Activated B cell treated with CpG ODN at 0.5 μM for 24 hours (primary cell): ENCODE measurements at regions not wholly inside any gene's neighbourhood (a gene's known extent, or its start where the extent isn't known, plus 50 kb on each side); places are given as distances from the start of the nearest gene placed in this dataset.

Experiments
- ATAC-seq: fragments of 200-7000 bp; cut with Tn5 transposase; one replicate; pipeline ENCODE4 v1.10.0; 2021; ENCODE audit warnings: low read depth, mild to moderate bottlenecking, moderate library complexity
- CTCF ChIA-PET: fragments of 350-600 bp; sonication (Branson Sonifier 250); formaldehyde crosslinking; loops from one replicate; lab custom pipeline; 2021; ENCODE audit warnings: antibody characterized with exemption; lab: Charles Lee
- POLR2A ChIA-PET: fragments of 350-600 bp; sonication (Branson Sonifier 250); formaldehyde crosslinking; loops from one replicate; lab custom pipeline; 2021; ENCODE audit warnings: antibody characterized with exemption; lab: Charles Lee
- DNase-seq: peaks from one replicate; pipeline ENCODE4 v3.0.0; 2022
- H3K27ac Mint-ChIP-seq: one replicate; pipeline ENCODE4 v1.8.0; 2020; ENCODE audit warnings: mixed read lengths
- H3K27me3 Mint-ChIP-seq: one replicate; pipeline ENCODE4 v1.8.0; 2021; ENCODE audit warnings: mixed read lengths
- H3K36me3 Mint-ChIP-seq: one replicate; pipeline ENCODE4 v1.8.0; 2021; ENCODE audit warnings: low read depth, mixed read lengths
- H3K4me1 Mint-ChIP-seq: one replicate; pipeline ENCODE4 v1.8.0; 2021; ENCODE audit warnings: mixed read lengths
- H3K4me3 Mint-ChIP-seq: one replicate; pipeline ENCODE4 v1.8.0; 2020; ENCODE audit warnings: mild to moderate bottlenecking, mixed read lengths
- H3K9me3 Mint-ChIP-seq: one replicate; pipeline ENCODE4 v1.8.0; 2020; ENCODE audit warnings: mixed read lengths
- intact Hi-C: fragments of 100-400 bp; cut with micrococcal nuclease; formaldehyde crosslinking; loops from one replicate; pipeline ENCODE4 v1.15.1; 2024
- TF ChIP-seq, protein P1 (sequence below): fragments of 200-600 bp; IDR thresholded peaks from one replicate; pipeline ENCODE4 v1.8.0; 2022; ENCODE audit warnings: antibody characterized with exemption, mild to moderate bottlenecking

DNA sequence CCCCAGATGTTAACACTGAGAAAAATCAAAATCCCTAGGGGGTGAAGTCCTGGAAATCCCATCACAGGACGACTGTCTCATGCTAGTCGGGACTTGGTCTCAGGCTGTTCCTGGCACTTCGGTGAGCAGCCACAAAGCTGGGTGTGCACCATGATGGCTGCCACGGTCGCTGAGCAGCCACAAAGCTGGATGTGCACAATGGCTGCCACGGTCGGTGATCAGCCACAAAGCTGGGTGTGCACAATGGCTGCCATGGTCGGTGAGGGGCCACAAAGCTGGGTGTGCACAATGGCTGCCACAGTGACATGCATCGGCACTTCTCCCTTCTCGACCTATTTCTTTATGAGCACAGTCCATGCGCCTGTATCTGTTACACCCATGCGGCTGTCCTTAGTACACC, 505.1 kb downstream of the TCERG1L start:
- ChIA-PET POLR2A (no interaction called here), CTCF (no interaction called here)
- TF ChIP-seq, protein P1, sequence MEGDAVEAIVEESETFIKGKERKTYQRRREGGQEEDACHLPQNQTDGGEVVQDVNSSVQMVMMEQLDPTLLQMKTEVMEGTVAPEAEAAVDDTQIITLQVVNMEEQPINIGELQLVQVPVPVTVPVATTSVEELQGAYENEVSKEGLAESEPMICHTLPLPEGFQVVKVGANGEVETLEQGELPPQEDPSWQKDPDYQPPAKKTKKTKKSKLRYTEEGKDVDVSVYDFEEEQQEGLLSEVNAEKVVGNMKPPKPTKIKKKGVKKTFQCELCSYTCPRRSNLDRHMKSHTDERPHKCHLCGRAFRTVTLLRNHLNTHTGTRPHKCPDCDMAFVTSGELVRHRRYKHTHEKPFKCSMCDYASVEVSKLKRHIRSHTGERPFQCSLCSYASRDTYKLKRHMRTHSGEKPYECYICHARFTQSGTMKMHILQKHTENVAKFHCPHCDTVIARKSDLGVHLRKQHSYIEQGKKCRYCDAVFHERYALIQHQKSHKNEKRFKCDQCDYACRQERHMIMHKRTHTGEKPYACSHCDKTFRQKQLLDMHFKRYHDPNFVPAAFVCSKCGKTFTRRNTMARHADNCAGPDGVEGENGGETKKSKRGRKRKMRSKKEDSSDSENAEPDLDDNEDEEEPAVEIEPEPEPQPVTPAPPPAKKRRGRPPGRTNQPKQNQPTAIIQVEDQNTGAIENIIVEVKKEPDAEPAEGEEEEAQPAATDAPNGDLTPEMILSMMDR, result no peak
- intact Hi-C loops, result no loop called here
- no peaks in the 10 kb centered on the region for H3K36me3 Mint-ChIP-seq
- no peak overlapping the region for H3K4me3 Mint-ChIP-seq
- no peak overlapping the region for H3K27ac Mint-ChIP-seq
- DNase-seq (no peak), ATAC-seq (no peak)
- H3K4me1 Mint-ChIP-seq, result no peaks in the 10 kb centered on the region
- peaks cover 2% of the 10 kb centered on the region for H3K9me3 Mint-ChIP-seq
- H3K27me3 Mint-ChIP-seq, result no peaks in the 10 kb centered on the region

DNA sequence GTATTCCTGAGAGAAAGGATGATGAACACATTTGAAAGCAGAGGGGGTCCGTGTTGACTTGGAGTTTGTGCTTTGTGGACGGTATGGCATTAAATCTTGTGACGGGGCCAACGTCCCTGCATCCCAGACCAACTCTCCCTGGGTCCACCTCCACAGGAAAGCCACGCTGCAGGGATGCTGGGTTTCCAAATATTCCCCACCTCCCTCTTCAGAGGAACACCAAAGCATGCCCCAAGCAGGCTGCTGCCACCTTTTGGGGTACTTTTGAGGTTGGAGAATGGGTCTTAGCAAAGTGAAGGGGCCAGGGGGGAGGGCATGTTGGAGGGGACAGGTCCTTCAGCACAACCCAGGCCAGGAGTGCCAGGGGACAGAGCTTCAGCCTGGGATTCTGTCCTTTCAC, 504.4 kb downstream of the TCERG1L start:
- ATAC-seq, result no peak
- CTCF ChIA-PET, result no interaction called here
- intact Hi-C loops, result no loop called here
- H3K4me1 Mint-ChIP-seq, result no peaks in the 10 kb centered on the region
- peaks cover 2% of the 10 kb centered on the region for H3K9me3 Mint-ChIP-seq
- no peaks in the 10 kb centered on the region for H3K36me3 Mint-ChIP-seq
- no peak overlapping the region for H3K27ac Mint-ChIP-seq
- POLR2A ChIA-PET, result no interaction called here
- DNase-seq, result no peak
- H3K27me3 Mint-ChIP-seq, result no peaks in the 10 kb centered on the region
- H3K4me3 Mint-ChIP-seq, result no peak overlapping the region
- TF ChIP-seq, protein P1, result no peak

DNA sequence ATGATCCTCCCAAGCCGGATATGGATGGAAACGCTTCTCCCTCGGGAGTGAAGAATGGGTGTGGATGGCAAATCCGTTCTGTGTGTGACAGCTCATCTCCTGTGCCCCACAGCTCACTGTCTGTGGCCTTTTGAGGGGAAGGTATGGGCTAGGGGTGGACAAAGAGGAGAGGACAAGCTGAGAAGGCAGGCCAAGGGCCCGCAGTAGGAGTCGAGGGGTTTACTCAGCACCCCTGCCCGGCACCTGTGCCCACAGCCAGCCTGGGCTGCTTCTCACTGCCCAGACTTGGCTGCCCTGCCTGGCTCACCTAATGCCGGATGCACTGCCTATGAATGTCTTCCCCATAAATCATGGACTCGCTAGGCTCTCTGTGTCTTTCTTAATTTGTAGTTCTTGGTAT, 503.8 kb downstream of the TCERG1L start:
- DNase-seq (no peak), ATAC-seq (no peak)
- no peaks in the 10 kb centered on the region for H3K4me1 Mint-ChIP-seq
- no peak overlapping the region for H3K4me3 Mint-ChIP-seq
- intact Hi-C loops, result no loop called here
- ChIA-PET CTCF (no interaction called here), POLR2A (no interaction called here)
- H3K9me3 Mint-ChIP-seq, result no peaks in the 10 kb centered on the region
- no peaks in the 10 kb centered on the region for H3K36me3 Mint-ChIP-seq
- H3K27ac Mint-ChIP-seq, result no peak overlapping the region
- no peaks in the 10 kb centered on the region for H3K27me3 Mint-ChIP-seq
- TF ChIP-seq, protein P1, result no peak

GRCh38 chr10:130808243-130808642, 503.3 kb downstream of the TCERG1L start:
- Mint-ChIP-seq H3K9me3 (no peaks in the 10 kb centered on the region), H3K36me3 (no peaks in the 10 kb centered on the region), H3K4me1 (no peaks in the 10 kb centered on the region), H3K27me3 (no peaks in the 10 kb centered on the region), H3K27ac (no peak overlapping the region), H3K4me3 (no peak overlapping the region)
- TF ChIP-seq, protein P1, result no peak
- ATAC-seq (no peak), DNase-seq (no peak)
- POLR2A ChIA-PET, result no interaction called here
- CTCF ChIA-PET, result no interaction called here
- intact Hi-C loops, result no loop called here

DNA sequence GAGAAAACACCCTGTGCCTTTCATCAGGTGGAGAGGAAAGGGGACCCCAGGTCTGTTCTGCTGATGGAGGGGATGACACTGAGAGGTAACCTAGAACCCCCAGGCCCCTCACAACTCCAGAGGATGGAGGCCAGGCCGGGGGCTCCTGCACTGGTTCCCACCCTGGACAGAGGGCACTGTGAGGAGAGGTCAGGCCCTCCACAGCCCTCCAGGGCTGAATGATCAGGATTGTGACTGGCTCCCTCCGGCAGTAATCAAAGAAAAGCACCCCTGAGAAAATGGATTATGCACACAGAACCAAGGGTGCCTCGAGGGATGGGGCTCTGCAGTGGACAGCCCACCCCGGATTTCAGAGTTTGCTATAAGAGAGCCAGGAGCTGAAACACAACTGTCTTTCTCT, 502.8 kb downstream of the TCERG1L start:
- no peaks in the 10 kb centered on the region for H3K9me3 Mint-ChIP-seq
- H3K36me3 Mint-ChIP-seq, result no peaks in the 10 kb centered on the region
- no peak for ATAC-seq
- TF ChIP-seq, protein P1, result no peak
- H3K4me3 Mint-ChIP-seq, result no peak overlapping the region
- ChIA-PET CTCF (no interaction called here), POLR2A (no interaction called here)
- no peaks in the 10 kb centered on the region for H3K27me3 Mint-ChIP-seq
- H3K27ac Mint-ChIP-seq, result no peak overlapping the region
- DNase-seq, result no peak
- H3K4me1 Mint-ChIP-seq, result no peaks in the 10 kb centered on the region
- intact Hi-C loops, result no loop called here
